CD14-positive monocyte (primary cell): ENCODE measurements at regions not wholly inside any gene's neighbourhood (a gene's known extent, or its start where the extent isn't known, plus 50 kb on each side); places are given as distances from the start of the nearest gene placed in this dataset.
A peak's percentile ranks its signal among the peaks of the same experiment; 100 is the strongest.

ENCODE experiments used
- DNase-seq, 3 donors: peaks; one replicate each; pipeline ENCODE4 v3.0.0-alpha.2; 2011 to 2022
- H2AFZ ChIP-seq: 2 replicates; pipeline ENCODE4 v1.6.0; 2012; ENCODE audit warnings: mild to moderate bottlenecking, low read depth, low read length, inconsistent platforms; ENCODE audit not compliant: insufficient read depth, poor library complexity, severe bottlenecking
- H3K27ac ChIP-seq, 2 donors: 1 replicate in 1 of 2; 2 replicates in 1 of 2; pipeline ENCODE4 v1.5.1; 2012 to 2013; ENCODE audit warnings: low read length in 2 of 2, control low read depth in 1 of 2, inconsistent platforms in 1 of 2, low read depth in 1 of 2, mild to moderate bottlenecking in 1 of 2
- H3K27me3 ChIP-seq, 2 donors: one replicate each; pipeline versions ENCODE4 v1.6.0 to v1.6.1; 2011 to 2013; ENCODE audit warnings: low read length in 2 of 2; ENCODE audit not compliant: control insufficient read depth in 2 of 2, insufficient read depth in 2 of 2
- H3K36me3 ChIP-seq, 2 donors: replicated peaks in 1 of 2; 1 replicate in 1 of 2; 2 replicates in 1 of 2; pipeline versions ENCODE4 v1.5.1 to v1.6.1; 2012 to 2013; ENCODE audit warnings: low read length in 2 of 2, control low read depth in 1 of 2, inconsistent platforms in 1 of 2, mild to moderate bottlenecking in 1 of 2; ENCODE audit not compliant: insufficient read depth in 2 of 2, control insufficient read depth in 1 of 2
- H3K4me1 ChIP-seq, 2 donors: 1 replicate in 1 of 2; 2 replicates in 1 of 2; pipeline versions ENCODE4 v1.5.1 to v1.6.1; 2012 to 2013; ENCODE audit warnings: low read length in 2 of 2, control low read depth in 1 of 2, inconsistent platforms in 1 of 2, mild to moderate bottlenecking in 1 of 2, moderate library complexity in 1 of 2; ENCODE audit not compliant: insufficient read depth in 2 of 2, control insufficient read depth in 1 of 2
- H3K4me2 ChIP-seq: replicated peaks from 2 replicates; pipeline ENCODE3; 2012; ENCODE audit warnings: low read length, moderate library complexity, mild to moderate bottlenecking; ENCODE audit not compliant: poor library complexity, severe bottlenecking; ENCODE audit errors: extremely low read depth
- H3K4me3 ChIP-seq, 3 experiments: fragments of 200-600 bp in 1 of 3; sonication (generic) in 1 of 3; replicated peaks in 1 of 3; 1 replicate in 2 of 3; 2 replicates in 1 of 3; pipeline ENCODE4 v1.5.1; 2011 to 2013; ENCODE audit warnings: low read length in 3 of 3, mild to moderate bottlenecking in 3 of 3, control low read depth in 2 of 3, low read depth in 2 of 3, inconsistent platforms in 1 of 3, moderate library complexity in 1 of 3
- H3K79me2 ChIP-seq: 2 replicates; pipeline ENCODE4 v1.6.0; 2012; ENCODE audit warnings: mild to moderate bottlenecking, control low read depth, inconsistent platforms, low read length, moderate library complexity; ENCODE audit not compliant: insufficient read depth
- H3K9ac ChIP-seq: 2 replicates; pipeline ENCODE4 v1.6.0; 2017; ENCODE audit warnings: low read length, mild to moderate bottlenecking; ENCODE audit not compliant: insufficient read depth, poor library complexity, severe bottlenecking
- H3K9me3 ChIP-seq, 2 donors: replicated peaks in 1 of 2; 1 replicate in 1 of 2; 2 replicates in 1 of 2; pipeline versions ENCODE4 v1.5.1 to v1.6.1; 2012 to 2013; ENCODE audit warnings: low read length in 2 of 2, control low read depth in 1 of 2; ENCODE audit not compliant: control insufficient read depth in 1 of 2, insufficient read depth in 1 of 2
- H4K20me1 ChIP-seq: 2 replicates; pipeline ENCODE4 v1.6.0; 2012; ENCODE audit warnings: mild to moderate bottlenecking, low read length, control low read depth, moderate library complexity; ENCODE audit not compliant: insufficient read depth
- H3K27ac Mint-ChIP-seq, 7 donors: one replicate each; pipeline ENCODE4 v1.8.0; 2020; ENCODE audit warnings: mild to moderate bottlenecking in 7 of 7, mixed read lengths in 7 of 7, moderate library complexity in 6 of 7, inconsistent platforms in 2 of 7
- H3K27me3 Mint-ChIP-seq, 3 donors: one replicate each; pipeline ENCODE4 v1.8.0; 2021 to 2022; ENCODE audit warnings: low read depth in 3 of 3, mild to moderate bottlenecking in 3 of 3, mixed read lengths in 3 of 3, moderate library complexity in 3 of 3, inconsistent platforms in 1 of 3
- H3K36me3 Mint-ChIP-seq, 2 donors: one replicate each; pipeline ENCODE4 v1.8.0; 2020; ENCODE audit warnings: mixed read lengths in 2 of 2, inconsistent platforms in 1 of 2, mild to moderate bottlenecking in 1 of 2
- H3K4me1 Mint-ChIP-seq: one replicate; pipeline ENCODE4 v1.8.0; 2020; ENCODE audit warnings: mild to moderate bottlenecking, mixed read lengths
- H3K4me3 Mint-ChIP-seq, 2 donors: one replicate each; pipeline ENCODE4 v1.8.0; 2020; ENCODE audit warnings: mild to moderate bottlenecking in 2 of 2, mixed read lengths in 2 of 2, moderate library complexity in 1 of 2
- H3K9me3 Mint-ChIP-seq, 7 donors: one replicate each; pipeline ENCODE4 v1.8.0; 2020 to 2022; ENCODE audit warnings: mixed read lengths in 7 of 7, mild to moderate bottlenecking in 6 of 7, moderate library complexity in 6 of 7, inconsistent platforms in 2 of 7
- WGBS: methylation state at CpG from one replicate; pipeline ENCODE4 v1.1.5; 2013; ENCODE audit warnings: missing lambda C conversion rate; ENCODE audit not compliant: insufficient coverage; 5-methylcytosine and 5-hydroxymethylcytosine counted together
- intact Hi-C, 2 donors: fragments of 100-400 bp; cut with micrococcal nuclease; formaldehyde crosslinking; loops; one replicate each; pipeline versions ENCODE4 v1.15.0 to v1.15.1; 2023
- TF ChIP-seq, protein P1 (sequence below): fragments of 200-600 bp; IDR thresholded peaks from one replicate; pipeline ENCODE4 v1.8.0; 2022; ENCODE audit warnings: antibody characterized with exemption, mild to moderate bottlenecking

- Histone ChIP-seq H3K4me3 (no peak overlapping the region), H3K36me3 (no peaks in the 10 kb centered on the region), H3K4me1 (no peaks in the 10 kb centered on the region), H3K9ac (no peak overlapping the region), H3K79me2 (no peaks in the 10 kb centered on the region), H3K4me2 (no peak overlapping the region), H3K27ac (no peak overlapping the region), H4K20me1 (no peaks in the 10 kb centered on the region), H2AFZ (no peak overlapping the region), H3K27me3 (no peaks in the 10 kb centered on the region), H3K9me3 (no peaks in the 10 kb centered on the region)
- H3K36me3 Mint-ChIP-seq: no peaks in the 10 kb centered on the region
- no peak overlapping the region for H3K4me3 Mint-ChIP-seq
- peaks cover 3 to 10% (median 5%) of the 10 kb centered on the region in 3 donors for H3K27me3 Mint-ChIP-seq
- DNase-seq: no peak
- no peaks in the 10 kb centered on the region for H3K4me1 Mint-ChIP-seq
- H3K27ac Mint-ChIP-seq: no peak overlapping the region
- intact Hi-C loops: no loop called here
- H3K9me3 Mint-ChIP-seq: peaks cover 0 to 6% (median 0%) of the 10 kb centered on the region in 7 donors
- TF ChIP-seq, protein P1, sequence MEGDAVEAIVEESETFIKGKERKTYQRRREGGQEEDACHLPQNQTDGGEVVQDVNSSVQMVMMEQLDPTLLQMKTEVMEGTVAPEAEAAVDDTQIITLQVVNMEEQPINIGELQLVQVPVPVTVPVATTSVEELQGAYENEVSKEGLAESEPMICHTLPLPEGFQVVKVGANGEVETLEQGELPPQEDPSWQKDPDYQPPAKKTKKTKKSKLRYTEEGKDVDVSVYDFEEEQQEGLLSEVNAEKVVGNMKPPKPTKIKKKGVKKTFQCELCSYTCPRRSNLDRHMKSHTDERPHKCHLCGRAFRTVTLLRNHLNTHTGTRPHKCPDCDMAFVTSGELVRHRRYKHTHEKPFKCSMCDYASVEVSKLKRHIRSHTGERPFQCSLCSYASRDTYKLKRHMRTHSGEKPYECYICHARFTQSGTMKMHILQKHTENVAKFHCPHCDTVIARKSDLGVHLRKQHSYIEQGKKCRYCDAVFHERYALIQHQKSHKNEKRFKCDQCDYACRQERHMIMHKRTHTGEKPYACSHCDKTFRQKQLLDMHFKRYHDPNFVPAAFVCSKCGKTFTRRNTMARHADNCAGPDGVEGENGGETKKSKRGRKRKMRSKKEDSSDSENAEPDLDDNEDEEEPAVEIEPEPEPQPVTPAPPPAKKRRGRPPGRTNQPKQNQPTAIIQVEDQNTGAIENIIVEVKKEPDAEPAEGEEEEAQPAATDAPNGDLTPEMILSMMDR: no peak
- WGBS: 52% methylated on average over 18 of the region's 25 CpGs
Measured at GRCh38 chrX:920234-920799, 289.7 kb downstream of the SHOX start.

GRCh38 chrX:916230-916599 lies 285.6 kb downstream of the SHOX start:
- Histone ChIP-seq H3K36me3 (no peaks in the 10 kb centered on the region), H3K27me3 (no peaks in the 10 kb centered on the region), H4K20me1 (no peaks in the 10 kb centered on the region), H3K4me1 (no peaks in the 10 kb centered on the region), H3K4me2 (no peak overlapping the region), H3K79me2 (no peaks in the 10 kb centered on the region), H2AFZ (no peak overlapping the region), H3K9ac (no peak overlapping the region), H3K27ac (no peak overlapping the region), H3K9me3 (peaks cover 0 to 3% of the 10 kb centered on the region in 2 donors), H3K4me3 (no peak overlapping the region)
- Mint-ChIP-seq H3K4me3 (no peak overlapping the region), H3K27me3 (peaks cover 6 to 8% (median 7%) of the 10 kb centered on the region in 3 donors), H3K36me3 (no peaks in the 10 kb centered on the region), H3K9me3 (peaks cover 0 to 12% (median 0%) of the 10 kb centered on the region in 7 donors), H3K4me1 (no peaks in the 10 kb centered on the region), H3K27ac (peak overlapping the region in 1 of 7 donors; percentile 14)
- WGBS: 94% methylated on average over 4 of the region's 9 CpGs
- TF ChIP-seq, protein P1: no peak
- intact Hi-C loops: no loop called here
- DNase-seq: no peak
